Endothelial cell of umbilical vein (primary cell): ENCODE measurements at regions not wholly inside any gene's neighbourhood (a gene's known extent, or its start where the extent isn't known, plus 50 kb on each side); places are given as distances from the start of the nearest gene placed in this dataset.

Source experiments
- EZH2 ChIP-seq: IDR thresholded peaks from 2 replicates; pipeline ENCODE4 v1.6.1; 2012; ENCODE audit warnings: borderline replicate concordance, low read depth, mild to moderate bottlenecking, moderate library complexity, low read length, inconsistent platforms; ENCODE audit not compliant: severe bottlenecking
- FOS ChIP-seq: IDR thresholded peaks from 2 replicates; pipeline ENCODE4 v1.6.1; 2011; ENCODE audit warnings: mild to moderate bottlenecking, low read length, moderate library complexity, borderline replicate concordance; ENCODE audit not compliant: insufficient read depth
- GATA2 ChIP-seq: IDR thresholded peaks from 2 replicates; pipeline ENCODE4 v1.7.0; 2011; ENCODE audit warnings: low read depth, mild to moderate bottlenecking, moderate library complexity, mixed read lengths, low read length; ENCODE audit not compliant: insufficient read length, insufficient read depth
- MYC ChIP-seq: IDR thresholded peaks from one replicate; pipeline ENCODE4 v1.6.1; 2011; ENCODE audit warnings: mild to moderate bottlenecking, low read depth, low read length
- POLR2A ChIP-seq: IDR thresholded peaks from 2 replicates; pipeline ENCODE4 v1.6.1; 2012; ENCODE audit warnings: low read depth, mild to moderate bottlenecking, control low read depth, low read length
- POLR2AphosphoS5 ChIP-seq: IDR thresholded peaks from 2 replicates; pipeline ENCODE4 v1.6.1; 2012; ENCODE audit warnings: low read depth, mild to moderate bottlenecking, control low read depth, low read length, moderate library complexity; ENCODE audit not compliant: insufficient read depth
- TF ChIP-seq, protein P1 (sequence below): IDR thresholded peaks from 2 replicates; pipeline ENCODE4 v1.6.1; 2011; ENCODE audit not compliant: insufficient read depth, insufficient read length
- TF ChIP-seq, protein P2 (sequence below), 2 donors: IDR thresholded peaks; 1 replicate in 1 of 2; 2 replicates in 1 of 2; pipeline ENCODE4 v1.5.1; 2011; ENCODE audit warnings: low read length in 2 of 2, mild to moderate bottlenecking in 2 of 2, moderate library complexity in 2 of 2, control low read depth in 1 of 2, inconsistent platforms in 1 of 2, low read depth in 1 of 2; ENCODE audit not compliant: insufficient read depth in 1 of 2; ENCODE audit errors: extremely low read depth in 1 of 2

DNA sequence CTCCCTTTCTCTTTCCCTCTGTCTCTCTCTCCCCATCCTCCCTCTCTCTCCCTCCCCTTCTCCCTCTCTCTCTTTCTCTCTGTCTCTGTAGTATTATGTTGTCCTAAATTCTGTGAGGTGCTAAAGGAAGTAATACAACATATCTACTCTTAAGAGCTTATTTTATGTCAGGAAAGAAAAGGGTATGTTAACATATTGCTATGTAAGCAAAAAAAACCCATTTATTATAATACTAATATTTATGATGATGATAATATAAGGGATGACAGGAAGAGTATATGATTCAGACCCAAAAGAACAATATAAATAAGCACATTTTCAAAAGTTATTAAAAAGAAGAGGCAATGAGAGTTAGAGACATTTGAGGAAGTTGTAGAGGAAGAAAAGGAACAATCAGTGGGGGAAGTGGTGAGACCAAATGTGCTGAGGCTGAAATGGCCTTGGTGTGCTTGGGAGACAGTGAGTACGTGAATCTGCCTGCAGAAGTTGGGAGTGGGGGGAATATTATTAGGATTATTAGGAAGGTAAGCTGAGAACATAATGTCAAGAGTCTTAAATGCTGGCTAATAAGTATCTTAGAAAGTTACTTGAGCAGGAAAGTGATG is 303.6 kb upstream of the FERMT1 start:
- TF ChIP-seq, protein P1, sequence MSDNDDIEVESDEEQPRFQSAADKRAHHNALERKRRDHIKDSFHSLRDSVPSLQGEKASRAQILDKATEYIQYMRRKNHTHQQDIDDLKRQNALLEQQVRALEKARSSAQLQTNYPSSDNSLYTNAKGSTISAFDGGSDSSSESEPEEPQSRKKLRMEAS: no peak
- TF ChIP-seq, protein P2, sequence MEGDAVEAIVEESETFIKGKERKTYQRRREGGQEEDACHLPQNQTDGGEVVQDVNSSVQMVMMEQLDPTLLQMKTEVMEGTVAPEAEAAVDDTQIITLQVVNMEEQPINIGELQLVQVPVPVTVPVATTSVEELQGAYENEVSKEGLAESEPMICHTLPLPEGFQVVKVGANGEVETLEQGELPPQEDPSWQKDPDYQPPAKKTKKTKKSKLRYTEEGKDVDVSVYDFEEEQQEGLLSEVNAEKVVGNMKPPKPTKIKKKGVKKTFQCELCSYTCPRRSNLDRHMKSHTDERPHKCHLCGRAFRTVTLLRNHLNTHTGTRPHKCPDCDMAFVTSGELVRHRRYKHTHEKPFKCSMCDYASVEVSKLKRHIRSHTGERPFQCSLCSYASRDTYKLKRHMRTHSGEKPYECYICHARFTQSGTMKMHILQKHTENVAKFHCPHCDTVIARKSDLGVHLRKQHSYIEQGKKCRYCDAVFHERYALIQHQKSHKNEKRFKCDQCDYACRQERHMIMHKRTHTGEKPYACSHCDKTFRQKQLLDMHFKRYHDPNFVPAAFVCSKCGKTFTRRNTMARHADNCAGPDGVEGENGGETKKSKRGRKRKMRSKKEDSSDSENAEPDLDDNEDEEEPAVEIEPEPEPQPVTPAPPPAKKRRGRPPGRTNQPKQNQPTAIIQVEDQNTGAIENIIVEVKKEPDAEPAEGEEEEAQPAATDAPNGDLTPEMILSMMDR (IDR thresholded peaks at IDR 0.05; ENCODE audit: extremely low read depth in 1 of 2, insufficient read depth in 1 of 2, low read depth in 1 of 2, low read length in 2 of 2): no peak
- TF ChIP-seq POLR2A (no peak), EZH2 (no peak), FOS (no peak), MYC (no peak), POLR2AphosphoS5 (no peak), GATA2 (no peak)
